BJ (cell line): ENCODE measurements at regions not wholly inside any gene's neighbourhood (a gene's known extent, or its start where the extent isn't known, plus 50 kb on each side); places are given as distances from the start of the nearest gene placed in this dataset.

Experiments
- CTCF ChIA-PET: fragments of 350-600 bp; formaldehyde crosslinking; extraction: SDS; loops from one replicate; lab custom pipeline; 2021; ENCODE audit warnings: antibody characterized with exemption, inconsistent platforms; lab: Yijun Ruan, JAX
- POLR2A ChIA-PET: fragments of 300-600 bp; sonication (Branson Sonifier 250); formaldehyde crosslinking; extraction: SDS; loops from one replicate; lab custom pipeline; 2021; ENCODE audit warnings: antibody characterized with exemption; lab: Charles Lee
- DNase-seq: peaks from one replicate; pipeline ENCODE4 v3.0.0-alpha.2; 2011; ENCODE audit warnings: low read depth
- H3K27me3 ChIP-seq: 2 replicates; pipeline ENCODE4 v1.6.0; 2011; ENCODE audit warnings: low read length; ENCODE audit not compliant: control insufficient read depth, insufficient read depth
- H3K36me3 ChIP-seq: 2 replicates; pipeline ENCODE4 v1.5.1; 2011; ENCODE audit warnings: low read length; ENCODE audit not compliant: control insufficient read depth, insufficient read depth
- H3K4me3 ChIP-seq: 2 replicates; pipeline ENCODE4 v1.5.1; 2011; ENCODE audit warnings: low read depth, mild to moderate bottlenecking, control low read depth, low read length
- CTCF ChIP-seq: IDR thresholded peaks from 2 replicates; pipeline ENCODE4 v1.5.1; 2011; ENCODE audit warnings: low read depth, mild to moderate bottlenecking, control low read depth, inconsistent platforms, low read length, moderate library complexity; ENCODE audit not compliant: insufficient read depth

- Histone ChIP-seq H3K4me3 (no peak overlapping the region), H3K27me3 (no peaks in the 10 kb centered on the region), H3K36me3 (no peaks in the 10 kb centered on the region)
- ChIA-PET CTCF (no interaction called here), POLR2A (no interaction called here)
- no peak for DNase-seq
- TF ChIP-seq CTCF, result no peak
Measured at GRCh38 chr20:40046703-40047102, 642.3 kb downstream of the MAFB start.

- Histone ChIP-seq H3K36me3 (no peaks in the 10 kb centered on the region), H3K27me3 (no peaks in the 10 kb centered on the region), H3K4me3 (no peak overlapping the region)
- no peak for DNase-seq
- ChIA-PET CTCF (no interaction called here), POLR2A (no interaction called here)
- TF ChIP-seq CTCF, result no peak
Measured at GRCh38 chr20:40037511-40037910, 651.5 kb downstream of the MAFB start.

GRCh38 chr20:40029589-40029988 is 659.4 kb downstream of the MAFB start:
- CTCF ChIA-PET, result no interaction called here
- H3K4me3 ChIP-seq, result no peak overlapping the region
- TF ChIP-seq CTCF, result no peak
- no peaks in the 10 kb centered on the region for H3K36me3 ChIP-seq
- H3K27me3 ChIP-seq, result no peaks in the 10 kb centered on the region
- no peak for DNase-seq
- POLR2A ChIA-PET, result no interaction called here

GRCh38 chr20:40019510-40019909 is 669.5 kb downstream of the MAFB start:
- POLR2A ChIA-PET, result no interaction called here
- Histone ChIP-seq H3K36me3 (no peaks in the 10 kb centered on the region), H3K4me3 (no peak overlapping the region), H3K27me3 (no peaks in the 10 kb centered on the region)
- TF ChIP-seq CTCF, result no peak
- no peak for DNase-seq
- CTCF ChIA-PET, result no interaction called here

GRCh38 chr20:40017765-40018164 is 671.3 kb downstream of the MAFB start:
- no peak for DNase-seq
- H3K36me3 ChIP-seq, result no peaks in the 10 kb centered on the region
- CTCF ChIA-PET, result interaction anchor here (0.9 kb wide), 1 partner anchor 10 kb away, joined by 3 read pairs; no protein-coding TSS in a partner anchor
- POLR2A ChIA-PET, result no interaction called here
- no peaks in the 10 kb centered on the region for H3K27me3 ChIP-seq
- H3K4me3 ChIP-seq, result no peak overlapping the region
- no peak for TF ChIP-seq CTCF
